HG03354 (cell line): ENCODE measurements at regions not wholly inside any gene's neighbourhood (a gene's known extent, or its start where the extent isn't known, plus 50 kb on each side); places are given as distances from the start of the nearest gene placed in this dataset.

ENCODE experiments used
- ATAC-seq: cut with Tn5 transposase; IDR thresholded peaks from one replicate; pipeline ENCODE4 v1.9.1; 2021; ENCODE audit warnings: mild to moderate bottlenecking; ENCODE audit not compliant: unreplicated experiment, poor library complexity, severe bottlenecking

GRCh38 chr21:14762327-14762726 is 216.2 kb upstream of the SAMSN1 start:
- ATAC-seq: peak; percentile 8

- no peak for ATAC-seq
Observed at GRCh38 chr21:14759285-14759684, 213.2 kb upstream of the SAMSN1 start.

- no peak for ATAC-seq
Observed at GRCh38 chr21:14758849-14759248, 212.7 kb upstream of the SAMSN1 start.

GRCh38 chr21:14757533-14758327 is 211.6 kb upstream of the SAMSN1 start:
- ATAC-seq: no peak

- ATAC-seq: no peak
Observed at GRCh38 chr21:14755086-14755485, 209.0 kb upstream of the SAMSN1 start.

GRCh38 chr21:14754682-14755081 is 208.6 kb upstream of the SAMSN1 start:
- no peak for ATAC-seq

- ATAC-seq: no peak
Observed at GRCh38 chr21:14754259-14754604, 208.1 kb upstream of the SAMSN1 start.

- no peak for ATAC-seq
Observed at GRCh38 chr21:14753466-14754258, 207.5 kb upstream of the SAMSN1 start.

- ATAC-seq: no peak
Observed at GRCh38 chr21:14753069-14753465, 207.0 kb upstream of the SAMSN1 start.

GRCh38 chr21:14752345-14752909 is 206.3 kb upstream of the SAMSN1 start:
- ATAC-seq: no peak

GRCh38 chr21:14751602-14752344 is 205.7 kb upstream of the SAMSN1 start:
- no peak for ATAC-seq

- ATAC-seq: no peak
Observed at GRCh38 chr21:14751011-14751410, 204.9 kb upstream of the SAMSN1 start.

- no peak for ATAC-seq
Observed at GRCh38 chr21:14750041-14750440, 203.9 kb upstream of the SAMSN1 start.

- no peak for ATAC-seq
Observed at GRCh38 chr21:14748662-14749061, 202.5 kb upstream of the SAMSN1 start.

- ATAC-seq: no peak
Observed at GRCh38 chr21:14744368-14744767, 198.3 kb upstream of the SAMSN1 start.

GRCh38 chr21:14742119-14742518 is 196.0 kb upstream of the SAMSN1 start:
- no peak for ATAC-seq

- no peak for ATAC-seq
Observed at GRCh38 chr21:14741256-14741655, 195.1 kb upstream of the SAMSN1 start.

GRCh38 chr21:14740692-14741091 is 194.6 kb upstream of the SAMSN1 start:
- ATAC-seq: no peak

GRCh38 chr21:14740116-14740515 is 194.0 kb upstream of the SAMSN1 start:
- ATAC-seq: no peak

- no peak for ATAC-seq
Observed at GRCh38 chr21:14739590-14739989, 193.5 kb upstream of the SAMSN1 start.
